ENCODE measurements at regions not wholly inside any gene's neighbourhood (a gene's known extent, or its start where the extent isn't known, plus 50 kb on each side); places are given as distances from the start of the nearest gene placed in this dataset.

DNA sequence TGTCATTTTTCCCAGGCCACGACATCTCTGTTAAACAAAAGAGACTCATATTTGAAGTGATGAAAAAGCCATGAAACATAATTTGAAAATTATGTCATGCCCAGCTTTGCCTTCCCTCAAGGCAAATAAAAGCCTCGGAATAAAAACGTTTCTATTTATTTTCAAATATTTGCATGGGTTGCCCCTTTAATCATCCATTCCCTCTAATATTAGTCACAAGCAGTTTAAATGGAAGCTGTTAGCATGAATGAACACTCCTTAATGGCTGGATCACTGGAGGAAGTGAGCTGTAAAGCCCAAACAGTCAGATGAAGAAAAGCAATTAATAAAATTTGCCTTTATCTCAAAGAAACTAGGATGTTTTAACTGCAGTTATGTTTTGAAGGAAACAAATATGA is 69.3 kb upstream of the STMND1 start:
- TF ChIP-seq MAFK (IDR thresholded peaks at IDR 0.05; ENCODE audit: partially characterized antibody) (no peak), FOSB (CRISPR knock-in tag; IDR thresholded peaks at IDR 0.05) (no peak), ZSCAN20 (CRISPR knock-in tag; IDR thresholded peaks at IDR 0.05) (no peak), RCOR1 (IDR thresholded peaks at IDR 0.05; ENCODE audit: low read depth, low read length) (no peak), HOXA7 (CRISPR knock-in tag; IDR thresholded peaks at IDR 0.05) (no peak), SMC3 (IDR thresholded peaks at IDR 0.05) (no peak), SREBF2 (IDR thresholded peaks at IDR 0.05) (no peak)
- TF ChIP-seq, protein P1, sequence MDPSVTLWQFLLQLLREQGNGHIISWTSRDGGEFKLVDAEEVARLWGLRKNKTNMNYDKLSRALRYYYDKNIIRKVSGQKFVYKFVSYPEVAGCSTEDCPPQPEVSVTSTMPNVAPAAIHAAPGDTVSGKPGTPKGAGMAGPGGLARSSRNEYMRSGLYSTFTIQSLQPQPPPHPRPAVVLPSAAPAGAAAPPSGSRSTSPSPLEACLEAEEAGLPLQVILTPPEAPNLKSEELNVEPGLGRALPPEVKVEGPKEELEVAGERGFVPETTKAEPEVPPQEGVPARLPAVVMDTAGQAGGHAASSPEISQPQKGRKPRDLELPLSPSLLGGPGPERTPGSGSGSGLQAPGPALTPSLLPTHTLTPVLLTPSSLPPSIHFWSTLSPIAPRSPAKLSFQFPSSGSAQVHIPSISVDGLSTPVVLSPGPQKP (IDR thresholded peaks at IDR 0.05; ENCODE audit: low read depth, low read length), result no peak
- WGBS (ENCODE audit: missing lambda C conversion rate), result 16% methylated on average over 3 of the region's 3 CpGs
- H3K4me1 ChIP-seq, result peaks cover 10% of the 10 kb centered on the region; the same call in 2 of the 3 replicates
- H3K27ac ChIP-seq, result no peak overlapping the region
- FAIRE-seq (no peak), ATAC-seq (no peak), DNase-seq (ENCODE audit: low read depth in 1 of 2, low spot score in 1 of 2) (no peak)
- peak overlapping the region; percentile 12; the same call in 2 of the 3 replicates for H3K4me2 ChIP-seq
- no peaks in the 10 kb centered on the region for H3K9me3 ChIP-seq
- CTCF ChIA-PET, result interaction anchor here (0.6 to 1.1 kb wide), 2 partner anchors 68 to 102 kb away, joined by 3 to 4 read pairs; no protein-coding TSS in a partner anchor
- H3K4me3 ChIP-seq, result no peak overlapping the region
- POLR2A ChIA-PET, result no interaction called here

DNA sequence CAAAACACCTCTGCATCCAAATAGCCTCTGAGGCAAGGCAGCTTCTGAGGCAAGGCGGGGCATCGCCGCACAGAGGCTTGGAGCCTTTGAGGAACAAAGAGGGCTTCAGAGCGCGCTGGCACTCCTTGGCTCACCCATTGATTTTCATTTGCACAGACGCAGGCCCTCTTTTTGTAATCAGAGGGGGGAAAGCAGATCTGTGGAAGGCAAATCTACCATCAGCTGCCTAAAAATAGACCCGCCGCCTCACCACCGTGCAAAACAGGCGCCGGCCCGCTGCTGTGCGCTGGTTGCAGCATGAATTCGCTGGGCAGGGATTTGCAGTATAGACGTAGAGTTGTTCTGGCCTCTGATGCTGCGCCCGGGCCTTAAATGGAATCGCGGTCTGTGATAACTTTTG is 69.9 kb upstream of the STMND1 start:
- ChIA-PET CTCF (interaction anchor here (1.1 kb wide), 1 partner anchor 67 kb away, joined by 4 read pairs; no protein-coding TSS in a partner anchor), POLR2A (no interaction called here)
- WGBS (ENCODE audit: missing lambda C conversion rate), result 93% methylated on average over 19 of the region's 19 CpGs
- no peak overlapping the region for H3K27ac ChIP-seq
- ATAC-seq (no peak), FAIRE-seq (no peak), DNase-seq (ENCODE audit: low read depth in 1 of 2, low spot score in 1 of 2) (no peak)
- H3K4me3 ChIP-seq, result no peak overlapping the region
- TF ChIP-seq, protein P1 (IDR thresholded peaks at IDR 0.05; ENCODE audit: low read depth, low read length), result no peak
- TF ChIP-seq, protein P2, sequence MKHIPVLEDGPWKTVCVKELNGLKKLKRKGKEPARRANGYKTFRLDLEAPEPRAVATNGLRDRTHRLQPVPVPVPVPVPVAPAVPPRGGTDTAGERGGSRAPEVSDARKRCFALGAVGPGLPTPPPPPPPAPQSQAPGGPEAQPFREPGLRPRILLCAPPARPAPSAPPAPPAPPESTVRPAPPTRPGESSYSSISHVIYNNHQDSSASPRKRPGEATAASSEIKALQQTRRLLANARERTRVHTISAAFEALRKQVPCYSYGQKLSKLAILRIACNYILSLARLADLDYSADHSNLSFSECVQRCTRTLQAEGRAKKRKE (CRISPR knock-in tag; IDR thresholded peaks at IDR 0.05; ENCODE audit: low read depth), result no peak
- TF ChIP-seq CHD4 (IDR thresholded peaks at IDR 0.05; ENCODE audit: borderline replicate concordance) (no peak), RCOR1 (IDR thresholded peaks at IDR 0.05; ENCODE audit: low read depth, low read length) (no peak), CBX8 (IDR thresholded peaks at IDR 0.05) (no peak)
- H3K4me1 ChIP-seq, result peaks cover 10% of the 10 kb centered on the region; the same call in 2 of the 3 replicates
- no peaks in the 10 kb centered on the region for H3K9me3 ChIP-seq
- H3K4me2 ChIP-seq, result no peak overlapping the region

DNA sequence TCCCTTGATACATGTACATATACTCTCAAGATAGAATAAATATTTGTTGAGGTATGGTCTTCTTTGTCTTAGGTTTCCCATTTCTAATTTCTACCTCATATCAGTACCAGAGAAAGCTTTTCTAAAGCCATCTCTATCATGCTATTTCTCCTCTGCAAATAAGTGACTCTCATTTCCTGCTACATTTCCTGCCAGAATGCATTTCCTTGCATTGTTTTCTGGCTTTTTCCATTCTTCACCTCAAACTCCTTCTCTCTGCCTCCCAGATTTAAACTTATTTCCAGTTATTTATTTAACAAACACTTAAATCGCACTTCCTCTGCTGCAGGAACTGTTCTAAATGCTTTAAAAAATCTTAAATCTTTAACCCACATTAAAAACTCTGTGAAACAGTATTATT is 74.4 kb upstream of the STMND1 start:
- CTCF ChIA-PET, result no interaction called here
- POLR2A ChIA-PET, result no interaction called here
- ATAC-seq (no peak), FAIRE-seq (no peak), DNase-seq (ENCODE audit: low read depth in 1 of 2, low spot score in 1 of 2) (no peak)
- TF ChIP-seq, protein P3, sequence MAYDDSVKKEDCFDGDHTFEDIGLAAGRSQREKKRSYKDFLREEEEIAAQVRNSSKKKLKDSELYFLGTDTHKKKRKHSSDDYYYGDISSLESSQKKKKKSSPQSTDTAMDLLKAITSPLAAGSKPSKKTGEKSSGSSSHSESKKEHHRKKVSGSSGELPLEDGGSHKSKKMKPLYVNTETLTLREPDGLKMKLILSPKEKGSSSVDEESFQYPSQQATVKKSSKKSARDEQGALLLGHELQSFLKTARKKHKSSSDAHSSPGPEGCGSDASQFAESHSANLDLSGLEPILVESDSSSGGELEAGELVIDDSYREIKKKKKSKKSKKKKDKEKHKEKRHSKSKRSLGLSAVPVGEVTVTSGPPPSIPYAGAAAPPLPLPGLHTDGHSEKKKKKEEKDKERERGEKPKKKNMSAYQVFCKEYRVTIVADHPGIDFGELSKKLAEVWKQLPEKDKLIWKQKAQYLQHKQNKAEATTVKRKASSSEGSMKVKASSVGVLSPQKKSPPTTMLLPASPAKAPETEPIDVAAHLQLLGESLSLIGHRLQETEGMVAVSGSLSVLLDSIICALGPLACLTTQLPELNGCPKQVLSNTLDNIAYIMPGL (CRISPR knock-in tag; IDR thresholded peaks at IDR 0.05; ENCODE audit: borderline replicate concordance), result no peak
- TF ChIP-seq RCOR1 (IDR thresholded peaks at IDR 0.05; ENCODE audit: low read depth, low read length) (no peak), MAZ (IDR thresholded peaks at IDR 0.05; ENCODE audit: borderline replicate concordance, low read depth, low read length) (no peak), ZSCAN20 (CRISPR knock-in tag; IDR thresholded peaks at IDR 0.05) (no peak)
- TF ChIP-seq, protein P4, sequence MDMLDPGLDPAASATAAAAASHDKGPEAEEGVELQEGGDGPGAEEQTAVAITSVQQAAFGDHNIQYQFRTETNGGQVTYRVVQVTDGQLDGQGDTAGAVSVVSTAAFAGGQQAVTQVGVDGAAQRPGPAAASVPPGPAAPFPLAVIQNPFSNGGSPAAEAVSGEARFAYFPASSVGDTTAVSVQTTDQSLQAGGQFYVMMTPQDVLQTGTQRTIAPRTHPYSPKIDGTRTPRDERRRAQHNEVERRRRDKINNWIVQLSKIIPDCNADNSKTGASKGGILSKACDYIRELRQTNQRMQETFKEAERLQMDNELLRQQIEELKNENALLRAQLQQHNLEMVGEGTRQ (IDR thresholded peaks at IDR 0.05), result no peak
- TF ChIP-seq, protein P5, sequence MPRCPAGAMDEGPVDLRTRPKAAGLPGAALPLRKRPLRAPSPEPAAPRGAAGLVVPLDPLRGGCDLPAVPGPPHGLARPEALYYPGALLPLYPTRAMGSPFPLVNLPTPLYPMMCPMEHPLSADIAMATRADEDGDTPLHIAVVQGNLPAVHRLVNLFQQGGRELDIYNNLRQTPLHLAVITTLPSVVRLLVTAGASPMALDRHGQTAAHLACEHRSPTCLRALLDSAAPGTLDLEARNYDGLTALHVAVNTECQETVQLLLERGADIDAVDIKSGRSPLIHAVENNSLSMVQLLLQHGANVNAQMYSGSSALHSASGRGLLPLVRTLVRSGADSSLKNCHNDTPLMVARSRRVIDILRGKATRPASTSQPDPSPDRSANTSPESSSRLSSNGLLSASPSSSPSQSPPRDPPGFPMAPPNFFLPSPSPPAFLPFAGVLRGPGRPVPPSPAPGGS (IDR thresholded peaks at IDR 0.05), result no peak
- Histone ChIP-seq H3K4me3 (no peak overlapping the region), H3K27ac (no peak overlapping the region), H3K4me1 (peaks cover under 1% of the 10 kb centered on the region; the same call in 1 of the 3 replicates), H3K9me3 (no peaks in the 10 kb centered on the region), H3K4me2 (no peak overlapping the region)
- WGBS (ENCODE audit: missing lambda C conversion rate), result 8% methylated on average over 1 of the region's 1 CpG
